ENCODE measurements at regions not wholly inside any gene's neighbourhood (a gene's known extent, or its start where the extent isn't known, plus 50 kb on each side); places are given as distances from the start of the nearest gene placed in this dataset.

GRCh38 chr5:120375248-120375647 is 88.9 kb upstream of the PRR16 start:
- no peak for DNase-seq (ENCODE audit: low spot score)
- H3K36me3 ChIP-seq = no peaks in the 10 kb centered on the region
- no peak for TF ChIP-seq CTCF (IDR thresholded peaks at IDR 0.05)
- H3K4me3 ChIP-seq = no peak overlapping the region
- no peak overlapping the region for H3K27ac ChIP-seq
- H3K9me3 ChIP-seq = peaks cover 0 to 8% of the 10 kb centered on the region in 2 donors
- no peaks in the 10 kb centered on the region for H3K4me1 ChIP-seq
- H3K27me3 ChIP-seq = no peaks in the 10 kb centered on the region

- no peak for TF ChIP-seq CTCF (IDR thresholded peaks at IDR 0.05)
- H3K27me3 ChIP-seq = no peaks in the 10 kb centered on the region
- no peak overlapping the region for H3K27ac ChIP-seq
- H3K4me1 ChIP-seq = no peaks in the 10 kb centered on the region
- H3K36me3 ChIP-seq = no peaks in the 10 kb centered on the region
- H3K4me3 ChIP-seq = no peak overlapping the region
- no peak for DNase-seq (ENCODE audit: low spot score)
- H3K9me3 ChIP-seq = peaks cover 0 to 8% of the 10 kb centered on the region in 2 donors
Measured at GRCh38 chr5:120380644-120381043, 83.5 kb upstream of the PRR16 start.

GRCh38 chr5:120382833-120383232 is 81.3 kb upstream of the PRR16 start:
- TF ChIP-seq CTCF (IDR thresholded peaks at IDR 0.05) = no peak
- no peak overlapping the region for H3K4me3 ChIP-seq
- no peaks in the 10 kb centered on the region for H3K4me1 ChIP-seq
- H3K27me3 ChIP-seq = no peaks in the 10 kb centered on the region
- H3K9me3 ChIP-seq = peaks cover 0 to 8% of the 10 kb centered on the region in 2 donors
- H3K36me3 ChIP-seq = no peaks in the 10 kb centered on the region
- no peak overlapping the region for H3K27ac ChIP-seq
- no peak for DNase-seq (ENCODE audit: low spot score)

- H3K4me3 ChIP-seq = no peak overlapping the region
- H3K27me3 ChIP-seq = no peaks in the 10 kb centered on the region
- DNase-seq (ENCODE audit: low spot score) = no peak
- H3K36me3 ChIP-seq = no peaks in the 10 kb centered on the region
- H3K27ac ChIP-seq = peak overlapping the region in 1 of 2 donors; percentile 54
- no peak for TF ChIP-seq CTCF (IDR thresholded peaks at IDR 0.05)
- H3K4me1 ChIP-seq = no peaks in the 10 kb centered on the region
- H3K9me3 ChIP-seq = no peaks in the 10 kb centered on the region
Measured at GRCh38 chr5:120386981-120387380, 77.1 kb upstream of the PRR16 start.

- no peak for TF ChIP-seq CTCF (IDR thresholded peaks at IDR 0.05)
- no peak for DNase-seq (ENCODE audit: low spot score)
- H3K27ac ChIP-seq = peak overlapping the region in 1 of 2 donors; percentile 54
- no peaks in the 10 kb centered on the region for H3K36me3 ChIP-seq
- no peaks in the 10 kb centered on the region for H3K27me3 ChIP-seq
- no peak overlapping the region for H3K4me3 ChIP-seq
- H3K4me1 ChIP-seq = no peaks in the 10 kb centered on the region
- no peaks in the 10 kb centered on the region for H3K9me3 ChIP-seq
Measured at GRCh38 chr5:120388016-120388781, 75.9 kb upstream of the PRR16 start.

GRCh38 chr5:120394259-120394658 is 69.8 kb upstream of the PRR16 start:
- no peaks in the 10 kb centered on the region for H3K9me3 ChIP-seq
- H3K4me1 ChIP-seq = no peaks in the 10 kb centered on the region
- H3K36me3 ChIP-seq = no peaks in the 10 kb centered on the region
- H3K4me3 ChIP-seq = no peak overlapping the region
- no peak overlapping the region for H3K27ac ChIP-seq
- no peaks in the 10 kb centered on the region for H3K27me3 ChIP-seq
- DNase-seq (ENCODE audit: low spot score) = no peak
- no peak for TF ChIP-seq CTCF (IDR thresholded peaks at IDR 0.05)

Measured in right atrium auricular region (tissue), 2 donors.